ENCODE measurements at regions not wholly inside any gene's neighbourhood (a gene's known extent, or its start where the extent isn't known, plus 50 kb on each side); places are given as distances from the start of the nearest gene placed in this dataset.

- H3K27me3 Mint-ChIP-seq (ENCODE audit: insufficient read depth) = no peaks in the 10 kb centered on the region
- H3K9me3 Mint-ChIP-seq = no peaks in the 10 kb centered on the region
- no peak for DNase-seq
- peaks cover 4% of the 10 kb centered on the region; the same call in 1 of the 2 replicates for H3K4me1 Mint-ChIP-seq (ENCODE audit: low read depth)
- TF ChIP-seq CTCF (IDR thresholded peaks at IDR 0.05) = no peak
- no peaks in the 10 kb centered on the region for H3K36me3 Mint-ChIP-seq (ENCODE audit: low read depth)
- no peak overlapping the region for H3K27ac Mint-ChIP-seq
- no peak overlapping the region for H3K4me3 Mint-ChIP-seq
Observed at GRCh38 chr4:124146068-124146467, 566.5 kb downstream of the ANKRD50 start.

- no peak for DNase-seq
- Mint-ChIP-seq H3K27ac (no peak overlapping the region), H3K27me3 (ENCODE audit: insufficient read depth) (no peaks in the 10 kb centered on the region), H3K36me3 (ENCODE audit: low read depth) (no peaks in the 10 kb centered on the region), H3K9me3 (no peaks in the 10 kb centered on the region), H3K4me3 (no peak overlapping the region), H3K4me1 (ENCODE audit: low read depth) (peaks cover 9% of the 10 kb centered on the region; the same call in 1 of the 2 replicates)
- no peak for TF ChIP-seq CTCF (IDR thresholded peaks at IDR 0.05)
Observed at GRCh38 chr4:124151031-124151430, 561.5 kb downstream of the ANKRD50 start.

GRCh38 chr4:124152132-124152531 lies 560.4 kb downstream of the ANKRD50 start:
- no peak for DNase-seq
- no peak for TF ChIP-seq CTCF (IDR thresholded peaks at IDR 0.05)
- Mint-ChIP-seq H3K4me1 (ENCODE audit: low read depth) (peaks cover 9% of the 10 kb centered on the region; the same call in 1 of the 2 replicates), H3K4me3 (no peak overlapping the region), H3K27ac (no peak overlapping the region), H3K36me3 (ENCODE audit: low read depth) (no peaks in the 10 kb centered on the region), H3K27me3 (ENCODE audit: insufficient read depth) (no peaks in the 10 kb centered on the region), H3K9me3 (no peaks in the 10 kb centered on the region)

GRCh38 chr4:124155239-124155638 lies 557.3 kb downstream of the ANKRD50 start:
- H3K4me3 Mint-ChIP-seq = no peak overlapping the region

GRCh38 chr4:124157396-124158083 lies 555.0 kb downstream of the ANKRD50 start:
- no peak for TF ChIP-seq CTCF (IDR thresholded peaks at IDR 0.05)
- no peak for DNase-seq
- Mint-ChIP-seq H3K4me3 (no peak overlapping the region), H3K9me3 (no peaks in the 10 kb centered on the region), H3K4me1 (ENCODE audit: low read depth) (no peaks in the 10 kb centered on the region), H3K36me3 (ENCODE audit: low read depth) (no peaks in the 10 kb centered on the region), H3K27me3 (ENCODE audit: insufficient read depth) (no peaks in the 10 kb centered on the region; the same call in 1 of the 2 replicates), H3K27ac (no peak overlapping the region)

More at GRCh38 chr4:124155239-124155638, 557.3 kb downstream of the ANKRD50 start:
- no peak for DNase-seq
- H3K27ac Mint-ChIP-seq = no peak overlapping the region
- H3K27me3 Mint-ChIP-seq (ENCODE audit: insufficient read depth) = no peaks in the 10 kb centered on the region
- no peaks in the 10 kb centered on the region for H3K9me3 Mint-ChIP-seq
- H3K36me3 Mint-ChIP-seq (ENCODE audit: low read depth) = no peaks in the 10 kb centered on the region
- no peak for TF ChIP-seq CTCF (IDR thresholded peaks at IDR 0.05)
- H3K4me1 Mint-ChIP-seq (ENCODE audit: low read depth) = peaks cover 9% of the 10 kb centered on the region; the same call in 1 of the 2 replicates
